HG03432 (cell line): ENCODE measurements at regions not wholly inside any gene's neighbourhood (a gene's known extent, or its start where the extent isn't known, plus 50 kb on each side); places are given as distances from the start of the nearest gene placed in this dataset.
A peak's percentile ranks its signal among the peaks of the same experiment; 100 is the strongest.

Experiments used
- ATAC-seq: cut with Tn5 transposase; IDR thresholded peaks from one replicate; pipeline ENCODE4 v1.9.1; 2021; ENCODE audit warnings: mild to moderate bottlenecking, moderate library complexity; ENCODE audit not compliant: unreplicated experiment

DNA sequence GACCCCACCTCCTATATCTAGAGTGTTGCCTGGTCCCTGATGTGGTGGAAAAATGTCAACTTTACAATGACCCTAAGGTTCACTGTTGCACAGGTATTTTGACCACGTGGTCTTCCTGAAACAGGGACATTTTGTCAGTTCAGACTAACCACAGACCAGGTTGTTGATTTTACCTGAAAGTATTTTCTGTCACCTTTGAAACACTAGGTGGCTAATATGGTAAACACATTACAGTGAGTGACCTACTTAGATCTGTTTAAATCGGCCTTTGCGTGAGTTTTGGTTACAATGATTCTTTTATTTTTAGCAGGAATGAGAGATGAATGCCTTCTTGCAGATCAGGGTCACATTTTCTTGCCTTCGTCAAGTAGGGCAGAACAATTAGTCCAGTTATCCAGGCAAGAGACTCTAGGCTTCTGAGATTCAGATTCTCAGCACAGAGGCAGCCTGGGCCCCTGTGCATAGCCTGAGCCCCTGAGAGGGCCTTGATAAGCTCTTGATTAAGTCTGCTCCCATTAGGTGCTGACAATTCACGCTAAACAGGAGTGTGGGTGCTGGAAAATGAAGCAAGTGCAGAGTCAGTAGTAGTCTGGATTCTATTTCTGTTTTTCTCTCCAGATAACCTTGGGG, 226.2 kb downstream of the KCNS3 start:
- no peak for ATAC-seq

DNA sequence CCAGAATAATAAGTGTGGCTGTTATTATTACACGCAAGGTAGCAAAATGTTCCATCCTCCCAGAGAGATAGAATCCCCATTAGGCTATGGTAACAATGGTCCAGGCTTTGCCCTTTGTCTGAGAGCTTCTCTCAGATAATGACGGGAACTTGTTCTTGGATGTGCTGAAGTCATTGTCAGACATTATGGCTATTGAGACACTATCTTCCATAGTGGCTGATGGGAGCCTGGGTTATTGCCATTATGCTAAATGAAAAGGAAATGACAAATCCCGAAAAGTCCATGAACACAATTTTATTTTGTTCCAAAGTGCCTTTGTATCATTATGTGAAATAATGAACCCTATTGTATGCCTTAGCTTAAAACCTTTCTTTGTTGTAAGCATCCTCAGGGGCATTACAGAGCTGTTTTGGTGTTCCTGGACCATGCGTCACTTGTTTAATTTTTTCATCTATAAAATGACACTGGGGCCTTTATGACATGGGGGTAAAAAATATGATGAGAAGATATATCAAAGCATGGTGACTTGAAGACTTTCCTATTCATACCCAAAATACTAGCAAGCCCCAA, 218.5 kb downstream of the KCNS3 start:
- no peak for ATAC-seq

DNA sequence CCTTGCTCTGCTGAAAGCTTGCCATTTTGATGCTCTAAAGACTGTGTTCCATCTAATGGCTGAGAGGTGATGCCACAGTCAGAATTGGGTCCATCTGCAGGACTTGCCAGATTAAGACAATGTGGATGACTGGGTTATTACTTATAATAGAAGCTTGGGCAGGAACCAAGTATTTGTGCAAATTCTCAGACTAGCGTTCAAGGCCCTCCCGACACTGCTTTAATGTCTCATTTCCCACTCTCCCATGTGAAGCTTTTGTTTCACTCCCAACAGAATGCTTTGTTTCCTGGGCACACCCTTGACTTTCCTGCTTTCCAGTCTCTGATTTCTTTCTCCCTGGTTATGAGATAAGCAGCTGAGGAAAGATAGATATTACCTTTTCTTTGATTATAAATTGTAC, 215.8 kb downstream of the KCNS3 start:
- no peak for ATAC-seq

DNA sequence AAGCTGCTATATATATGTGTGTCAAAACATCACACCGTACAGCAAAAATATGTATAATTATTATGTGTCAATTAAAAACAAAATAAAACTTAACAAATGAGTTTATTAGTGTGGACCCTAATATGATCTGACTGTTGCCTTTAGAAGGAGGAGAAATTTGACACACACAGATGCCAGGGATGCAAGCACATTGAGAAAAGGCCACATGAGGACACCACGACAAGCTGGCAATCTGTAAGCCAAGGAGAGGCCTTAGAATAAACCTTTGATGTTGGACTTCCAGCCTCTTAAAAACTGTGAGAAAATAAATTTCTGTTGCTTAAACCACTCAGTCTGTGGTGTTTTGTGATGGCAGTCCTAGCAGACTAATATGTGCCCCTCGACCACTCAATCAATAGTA, 214.7 kb downstream of the KCNS3 start:
- no peak for ATAC-seq

DNA sequence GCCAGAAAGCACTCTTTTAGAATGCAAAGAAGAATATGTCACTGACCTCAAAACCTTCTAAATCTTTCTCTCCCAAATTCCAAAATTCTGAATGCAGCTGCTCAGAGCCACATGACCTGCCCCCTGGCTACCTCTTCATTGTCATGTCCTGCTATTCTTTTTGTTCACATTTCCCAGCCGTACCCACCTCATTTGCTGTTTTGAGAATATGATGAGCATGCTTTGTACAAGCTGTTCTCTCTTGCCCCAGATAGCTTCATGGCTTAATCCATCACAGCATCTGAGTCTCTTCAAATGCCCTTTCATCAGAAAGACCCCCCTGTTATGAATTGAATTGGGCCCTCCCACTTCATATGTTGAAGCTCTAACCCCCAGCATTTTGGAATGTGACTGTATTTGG, 214.3 kb downstream of the KCNS3 start:
- no peak for ATAC-seq

DNA sequence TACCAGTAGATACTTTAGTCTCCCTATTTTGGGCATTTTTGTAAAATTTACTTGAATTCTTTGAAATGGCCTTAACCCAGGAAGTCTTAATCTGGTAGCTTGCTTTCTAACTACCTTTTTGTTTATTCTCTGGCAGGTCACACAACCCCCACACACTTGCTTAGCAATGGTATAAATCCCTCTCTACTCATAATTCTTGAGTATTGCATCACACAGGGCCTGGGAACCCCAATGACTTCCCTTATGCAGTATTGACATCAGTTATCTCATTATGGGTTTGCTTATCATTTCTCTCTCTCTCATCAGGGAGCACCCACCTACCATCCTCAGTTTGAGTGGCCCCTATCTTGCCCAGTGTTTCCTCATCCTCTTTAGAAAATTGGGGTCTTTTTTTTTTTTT, 207.1 kb downstream of the KCNS3 start:
- ATAC-seq: no peak

DNA sequence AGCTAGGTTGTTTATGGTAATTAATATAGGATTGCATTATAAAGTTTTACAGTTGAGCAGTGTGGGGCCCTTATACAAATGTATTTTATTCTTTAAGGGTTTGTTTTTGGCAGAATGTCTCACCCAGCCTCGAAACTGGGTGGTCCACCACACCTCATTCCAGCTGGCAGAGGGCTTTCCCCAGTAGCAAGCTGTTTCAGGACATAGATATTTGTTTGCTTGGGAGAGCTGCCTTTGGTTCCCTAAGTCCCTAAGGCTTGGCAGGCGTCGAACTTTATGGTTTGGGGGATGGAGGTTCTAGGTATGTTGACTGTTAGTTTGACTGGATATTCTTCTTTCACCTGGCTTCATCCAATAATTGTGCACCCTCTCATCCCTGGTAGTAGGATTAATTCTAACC, 205.9 kb downstream of the KCNS3 start:
- ATAC-seq: no peak

DNA sequence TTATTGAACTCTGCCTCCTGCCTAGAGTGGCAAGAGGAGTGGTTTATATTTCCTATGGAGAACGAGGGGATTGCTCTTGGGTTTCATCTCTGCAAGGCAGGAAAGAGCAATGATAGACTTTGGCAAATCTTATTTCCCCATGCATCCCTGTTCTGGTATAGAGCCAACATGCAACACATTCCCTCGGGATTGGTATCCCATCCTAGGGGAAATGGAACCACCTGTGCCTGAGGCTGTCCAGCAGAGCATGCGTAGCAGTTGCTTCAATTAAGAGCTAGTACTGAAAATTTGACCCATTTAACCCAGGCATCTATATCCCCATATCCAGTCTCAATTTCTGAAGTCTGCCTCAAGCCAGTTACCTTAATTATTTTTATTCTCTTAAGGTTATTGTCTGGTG, 205.3 kb downstream of the KCNS3 start:
- no peak for ATAC-seq

DNA sequence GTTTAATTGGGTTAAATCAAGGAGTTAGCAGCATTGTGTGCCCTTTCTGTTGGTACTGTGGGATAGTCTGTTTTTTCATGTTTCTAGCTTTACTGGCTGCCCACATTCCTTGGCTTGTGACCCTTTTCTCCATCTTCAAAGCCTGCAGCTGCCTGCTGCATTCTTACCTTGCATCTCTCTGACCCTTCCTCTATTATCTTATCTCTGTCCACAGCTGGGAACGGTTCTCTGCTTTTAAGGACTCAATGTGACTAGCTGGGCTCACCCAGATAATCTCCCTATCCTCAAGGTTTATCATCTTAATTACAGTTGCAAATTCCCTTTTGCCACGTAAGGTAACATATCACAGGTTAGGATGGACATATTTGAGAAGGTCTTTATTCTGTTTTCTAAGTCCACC, 199.7 kb downstream of the KCNS3 start:
- ATAC-seq: no peak

DNA sequence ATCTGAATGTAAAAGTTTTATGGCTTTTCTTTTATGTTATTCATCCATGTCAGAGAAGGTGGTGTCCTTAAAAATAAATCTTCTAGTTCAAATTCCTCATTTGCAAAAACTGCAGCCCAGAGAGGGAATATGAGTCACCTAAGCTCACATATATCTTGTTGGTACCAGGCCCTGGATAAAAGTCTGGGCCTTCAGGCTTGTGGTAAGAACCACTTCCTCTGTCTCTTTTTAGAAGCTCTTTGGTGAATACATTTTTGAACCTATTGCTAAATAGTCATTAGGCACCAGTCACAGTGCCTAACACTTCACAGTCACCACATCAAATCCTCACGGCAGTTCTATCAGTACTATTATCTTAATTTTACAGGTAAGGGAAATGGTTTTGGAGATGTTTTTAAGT, 199.2 kb downstream of the KCNS3 start:
- peak; percentile 69 for ATAC-seq

DNA sequence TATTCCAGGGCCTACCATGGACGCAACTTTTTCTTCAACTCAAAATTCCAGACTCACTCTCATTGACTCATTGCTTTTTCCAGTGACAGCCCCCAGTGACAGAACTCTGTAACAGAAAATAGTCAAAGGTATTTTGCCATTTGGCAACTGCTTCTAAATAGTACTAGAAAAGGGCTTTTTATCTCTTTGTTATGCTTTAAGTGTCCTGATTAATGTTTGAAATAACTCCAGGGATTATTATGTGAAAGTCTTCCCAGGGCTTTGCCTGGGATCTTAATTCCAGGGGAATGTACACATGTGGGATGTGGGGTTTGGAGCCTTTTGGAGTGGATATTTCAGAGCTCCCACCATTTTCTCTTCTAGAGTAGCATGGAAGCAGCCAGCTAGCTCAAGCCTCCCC, 198.8 kb downstream of the KCNS3 start:
- ATAC-seq: no peak

DNA sequence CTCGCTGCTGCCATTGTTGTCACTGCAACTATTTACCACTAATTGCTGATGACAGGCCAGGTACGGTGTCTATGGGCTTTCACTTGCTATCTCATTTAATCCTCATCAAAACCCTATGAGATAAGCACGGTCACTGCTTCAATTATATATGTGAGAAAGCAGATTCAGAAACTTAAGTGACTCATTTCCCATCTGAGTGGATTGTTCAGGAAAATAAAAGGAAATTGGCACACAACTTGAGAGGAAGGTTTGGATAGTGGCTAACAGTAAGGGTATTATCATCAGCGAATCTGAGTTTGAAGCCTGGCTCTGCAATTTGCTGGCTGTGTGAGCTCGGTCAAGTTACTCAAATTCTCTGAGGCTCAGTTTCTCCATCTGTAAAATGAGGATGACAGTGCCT, 196.0 kb downstream of the KCNS3 start:
- no peak for ATAC-seq

DNA sequence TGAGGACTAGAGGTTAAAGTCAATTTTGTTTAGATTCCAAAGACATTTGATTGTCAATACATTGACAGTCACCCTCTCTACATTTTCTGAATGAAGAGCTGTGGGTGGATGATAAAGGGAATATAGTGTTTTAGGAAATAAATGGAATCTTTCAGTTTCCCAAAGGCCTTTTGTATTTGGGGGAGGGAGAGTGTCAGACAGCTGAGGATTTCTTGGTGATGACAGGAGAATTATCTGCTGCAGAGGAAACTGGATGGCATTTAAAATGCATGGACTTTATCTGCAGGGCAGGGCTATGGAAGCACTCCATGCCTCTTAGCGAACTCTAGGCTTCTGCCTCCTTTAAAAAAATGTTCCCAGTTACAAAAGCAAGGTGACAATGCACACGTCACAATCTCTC, 195.1 kb downstream of the KCNS3 start:
- ATAC-seq: no peak

DNA sequence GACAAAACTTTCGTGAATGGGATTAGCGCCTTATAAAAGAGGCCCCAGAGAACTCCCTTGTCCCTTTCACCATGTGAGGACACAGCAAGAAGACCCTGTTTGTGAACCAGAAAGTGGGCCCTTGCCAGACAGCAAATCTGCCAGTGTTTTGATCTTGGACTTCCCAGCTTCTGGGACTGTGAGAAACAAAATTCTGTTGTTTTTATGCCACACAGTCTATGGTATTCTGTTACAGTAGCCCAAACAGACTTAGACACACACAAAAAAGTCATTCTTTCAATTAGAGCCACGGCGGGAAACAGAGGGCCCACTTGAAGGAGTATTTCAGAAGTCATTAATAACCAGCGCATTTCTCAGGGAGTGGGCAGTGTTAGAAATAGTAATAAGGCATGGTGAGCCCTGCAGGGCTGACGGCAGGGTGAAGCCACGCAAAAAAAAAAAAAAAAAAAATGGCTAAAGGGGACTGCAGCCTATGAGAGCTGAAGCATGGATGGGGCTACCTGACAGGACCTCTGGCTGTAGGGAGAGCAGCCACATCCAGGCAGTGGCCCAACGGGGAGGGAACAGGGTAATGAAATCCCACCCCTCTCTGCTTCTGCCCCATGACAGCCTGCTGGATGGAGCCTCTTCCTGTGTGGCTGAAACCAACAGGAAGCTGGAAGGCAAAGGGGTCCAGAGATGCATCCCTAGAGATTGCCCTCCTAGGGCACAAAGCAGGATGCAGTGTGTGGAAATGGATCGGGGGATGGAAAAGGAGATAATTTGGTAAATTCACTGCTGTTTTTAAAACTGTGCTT, 189.3 kb downstream of the KCNS3 start:
- no peak for ATAC-seq

DNA sequence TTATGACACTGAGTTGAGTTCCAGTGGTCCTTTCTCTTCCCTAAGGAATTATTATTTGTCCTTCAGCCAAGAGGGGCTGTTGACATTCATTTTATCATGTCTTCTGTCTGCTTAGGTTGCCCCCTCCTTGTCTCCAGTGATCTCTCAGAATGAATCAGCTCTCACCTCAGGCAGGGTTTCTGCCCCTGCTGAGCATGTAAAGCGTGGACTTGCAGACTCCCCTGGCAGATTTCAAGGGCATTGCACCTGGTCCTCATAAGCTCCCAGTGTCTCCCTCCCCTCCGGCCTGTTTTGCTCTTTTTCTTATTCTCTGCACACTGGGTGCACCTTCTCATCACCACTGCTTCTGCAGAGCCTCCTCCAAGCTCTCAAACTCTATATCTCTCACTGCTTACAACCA, 188.4 kb downstream of the KCNS3 start:
- no peak for ATAC-seq

DNA sequence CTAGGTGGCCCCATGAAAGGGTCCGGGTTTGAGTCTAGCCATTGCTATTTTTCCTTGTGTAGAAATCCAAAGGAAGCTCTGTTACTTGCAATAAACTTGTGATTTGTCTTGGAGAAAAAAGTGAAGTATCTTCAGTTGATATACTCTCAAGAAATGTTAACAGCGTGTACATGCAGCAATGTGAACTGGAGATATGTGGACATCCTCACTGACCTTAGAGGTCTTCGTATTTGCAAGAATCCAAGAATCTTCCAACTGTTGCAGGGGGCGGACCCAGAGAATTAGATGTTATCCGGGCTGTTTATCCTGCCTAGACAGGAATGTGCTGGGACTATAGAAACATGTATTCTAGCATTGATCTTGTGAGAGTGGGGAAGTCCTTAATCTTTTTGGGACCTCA, 187.6 kb downstream of the KCNS3 start:
- no peak for ATAC-seq

DNA sequence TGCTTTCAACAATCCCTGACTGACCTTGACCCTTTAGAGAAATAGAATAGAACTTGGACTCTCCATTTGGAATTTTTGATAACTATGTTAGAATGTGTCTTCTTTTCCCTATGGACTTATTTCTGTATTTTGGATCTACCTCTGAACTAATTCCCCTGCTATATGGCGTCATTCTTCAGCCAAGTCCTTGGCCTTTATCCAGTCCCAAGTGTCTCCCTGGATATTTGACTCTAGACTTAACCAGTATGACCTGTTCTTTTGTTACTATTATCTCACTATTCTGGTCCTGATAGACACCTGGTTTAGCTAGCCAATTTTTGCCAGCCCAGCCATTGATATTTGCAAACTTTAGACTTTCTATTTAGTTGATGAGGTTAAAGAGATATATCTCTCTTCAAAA, 186.8 kb downstream of the KCNS3 start:
- ATAC-seq: no peak

DNA sequence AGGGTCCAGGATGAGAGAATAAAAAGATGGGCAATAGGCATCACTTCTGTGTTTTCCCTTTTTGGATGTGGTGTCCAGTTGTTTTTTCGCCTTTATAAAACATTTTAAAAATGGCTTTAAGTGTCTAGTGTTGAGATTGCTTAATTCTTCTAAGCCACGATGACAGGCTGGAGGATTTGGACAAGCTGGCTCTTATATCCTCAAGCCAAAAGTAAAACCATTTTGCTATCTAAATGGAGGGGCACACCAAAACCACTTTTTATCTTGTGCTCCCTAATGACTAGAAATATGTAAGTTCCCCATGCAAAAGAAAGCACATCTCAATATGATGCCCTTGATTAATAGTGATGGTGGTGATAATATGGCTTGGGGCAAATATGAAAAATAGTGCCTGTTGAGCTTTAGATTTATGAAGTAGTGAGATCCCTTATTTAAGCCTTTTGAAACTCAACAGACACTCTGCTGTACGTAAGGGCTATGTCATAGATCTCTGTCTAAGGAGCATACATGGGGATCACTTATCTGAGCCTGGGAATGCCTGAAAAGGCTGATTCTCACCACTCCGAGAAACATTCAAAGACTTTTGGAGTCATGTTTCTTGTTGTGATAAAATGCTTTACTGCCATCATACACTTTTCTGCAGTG, 185.5 kb downstream of the KCNS3 start:
- ATAC-seq: no peak

DNA sequence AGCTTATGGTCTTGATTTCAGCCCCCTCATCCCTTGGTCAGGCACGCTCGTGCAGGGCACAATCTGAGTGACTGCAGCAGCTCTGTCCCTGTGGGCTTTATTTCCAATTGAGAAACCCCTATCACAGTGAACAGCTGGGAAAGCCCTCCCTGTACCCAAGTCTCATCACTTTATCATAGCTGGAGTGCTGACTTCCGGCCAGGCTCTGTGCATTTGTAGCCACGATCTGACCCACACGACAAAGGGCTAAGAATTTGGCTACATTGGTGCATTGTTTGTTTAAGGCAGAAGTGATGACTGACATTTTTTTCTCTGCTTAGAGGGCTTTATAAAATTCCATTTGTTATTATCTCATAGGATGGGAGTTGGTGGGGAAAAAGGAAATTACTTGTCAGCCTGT, 184.4 kb downstream of the KCNS3 start:
- ATAC-seq: no peak

DNA sequence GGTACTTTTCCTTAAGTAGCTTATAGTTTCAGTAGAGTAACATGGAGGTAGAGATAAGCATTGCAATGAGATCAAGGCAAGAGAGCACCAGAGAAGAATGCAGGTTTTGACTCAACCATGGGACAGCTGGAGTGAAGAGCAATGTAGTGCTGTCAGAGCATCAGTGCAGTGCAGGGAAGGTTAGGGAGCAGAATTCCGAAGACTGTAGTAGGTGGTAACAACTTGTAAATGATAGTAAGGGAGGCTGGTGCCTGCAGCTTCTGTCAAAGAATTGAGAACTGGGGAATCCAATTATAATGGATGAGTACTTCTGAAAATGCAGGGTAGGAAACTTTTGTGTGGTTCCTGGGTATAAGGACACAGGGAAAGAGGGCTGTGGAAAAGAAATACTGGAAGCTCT, 183.2 kb downstream of the KCNS3 start:
- ATAC-seq: no peak

DNA sequence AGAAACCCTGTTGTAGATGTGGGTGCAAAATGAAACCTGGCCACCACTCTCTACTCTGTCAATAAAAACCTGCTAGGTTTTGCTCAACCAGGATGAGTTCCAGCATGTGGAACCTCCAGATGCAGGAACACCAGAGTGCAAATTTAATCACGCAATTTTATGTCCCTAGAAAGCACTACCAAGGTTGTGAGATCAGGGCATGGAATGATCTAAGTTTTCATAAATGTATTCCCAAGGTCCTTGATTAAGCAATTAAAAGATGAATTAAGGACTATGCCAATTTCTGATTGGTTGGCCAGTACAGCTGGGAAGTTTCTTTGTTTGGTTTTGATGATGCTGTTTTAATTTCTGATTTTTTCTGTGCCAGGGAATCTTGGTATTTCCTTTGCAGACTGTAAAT, 179.2 kb downstream of the KCNS3 start:
- no peak for ATAC-seq

DNA sequence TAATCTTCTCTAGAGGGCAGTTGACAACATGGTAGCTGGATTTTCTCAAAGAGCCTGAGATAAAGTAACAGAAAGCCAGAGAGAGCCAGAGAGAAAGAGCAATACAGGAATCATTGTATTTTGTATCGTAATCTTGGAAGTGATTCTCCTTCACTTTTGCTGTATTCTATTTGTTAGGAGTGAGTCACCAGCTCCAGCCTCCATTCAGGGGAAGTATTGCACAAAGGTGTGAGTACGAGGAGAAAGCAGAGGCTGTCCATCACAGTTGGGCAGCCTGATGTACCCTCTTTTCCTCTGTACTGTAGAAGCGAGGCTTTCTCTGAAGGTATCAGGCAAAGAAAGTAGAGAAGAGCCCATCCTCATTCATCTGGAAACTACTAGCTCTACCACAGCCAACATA, 176.8 kb downstream of the KCNS3 start:
- no peak for ATAC-seq
